PFSK-1 (cell line): ENCODE measurements at regions not wholly inside any gene's neighbourhood (a gene's known extent, or its start where the extent isn't known, plus 50 kb on each side); places are given as distances from the start of the nearest gene placed in this dataset.

Experiments
- POLR2AphosphoS5 ChIP-seq: IDR thresholded peaks from 2 replicates; pipeline ENCODE4 v1.6.1; 2012; ENCODE audit warnings: low read depth, mild to moderate bottlenecking, control low read depth, low read length, moderate library complexity
- REST ChIP-seq, 2 experiments: IDR thresholded peaks; 2 replicates each; pipeline versions ENCODE4 v1.6.1 to v1.8.0; 2011 to 2012; ENCODE audit warnings: low read depth in 2 of 2, low read length in 2 of 2, control low read depth in 1 of 2, inconsistent platforms in 1 of 2, mild to moderate bottlenecking in 1 of 2, moderate library complexity in 1 of 2; ENCODE audit not compliant: insufficient read depth in 1 of 2
- SIN3A ChIP-seq: IDR thresholded peaks from 2 replicates; pipeline ENCODE4 v1.6.1; 2012; ENCODE audit warnings: mild to moderate bottlenecking, low read length, moderate library complexity, borderline replicate concordance; ENCODE audit not compliant: insufficient read depth
- TAF1 ChIP-seq: IDR thresholded peaks from 2 replicates; pipeline ENCODE4 v1.6.1; 2012; ENCODE audit warnings: low read length, control low read depth, borderline replicate concordance; ENCODE audit not compliant: insufficient read depth

DNA sequence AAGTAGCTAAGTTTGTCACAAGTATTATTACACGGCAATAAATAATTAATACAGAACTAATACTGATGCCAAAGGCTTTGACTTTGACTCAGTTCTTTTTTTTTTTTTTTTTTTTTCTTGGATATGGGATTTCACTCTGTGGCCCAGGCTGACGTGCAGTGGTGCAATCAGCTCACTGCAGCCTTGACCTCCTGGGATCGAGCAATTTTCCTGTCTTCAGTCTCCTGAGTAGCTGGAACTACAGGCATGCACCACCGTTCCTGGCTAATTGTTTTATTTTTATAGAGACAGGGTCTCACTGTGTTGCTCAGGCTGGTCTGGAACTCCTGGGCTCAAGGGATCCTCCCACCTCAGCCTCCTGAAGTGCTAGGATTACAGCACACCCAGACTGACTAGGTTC lies 284.5 kb downstream of the SS18 start:
- TF ChIP-seq POLR2AphosphoS5 (no peak), TAF1 (no peak), SIN3A (no peak), REST (IDR thresholded peaks at IDR 0.05; ENCODE audit: insufficient read depth in 1 of 2, low read depth in 2 of 2, low read length in 2 of 2) (no peak)
